HUDEP-2 (cell line): ENCODE measurements at regions not wholly inside any gene's neighbourhood (a gene's known extent, or its start where the extent isn't known, plus 50 kb on each side); places are given as distances from the start of the nearest gene placed in this dataset.
"Not testable (repeated sequence)": the region's sequence is repeated elsewhere in the genome, so short reads cannot be mapped to it uniquely, and the experiment has no call there.

ENCODE experiments used
- DNase-seq, 76 experiments: peaks; one replicate each; lab custom pipeline; 2025; ENCODE audit not compliant: unreplicated experiment in 76 of 76; lab: John Stamatoyannopoulos, UW

DNA sequence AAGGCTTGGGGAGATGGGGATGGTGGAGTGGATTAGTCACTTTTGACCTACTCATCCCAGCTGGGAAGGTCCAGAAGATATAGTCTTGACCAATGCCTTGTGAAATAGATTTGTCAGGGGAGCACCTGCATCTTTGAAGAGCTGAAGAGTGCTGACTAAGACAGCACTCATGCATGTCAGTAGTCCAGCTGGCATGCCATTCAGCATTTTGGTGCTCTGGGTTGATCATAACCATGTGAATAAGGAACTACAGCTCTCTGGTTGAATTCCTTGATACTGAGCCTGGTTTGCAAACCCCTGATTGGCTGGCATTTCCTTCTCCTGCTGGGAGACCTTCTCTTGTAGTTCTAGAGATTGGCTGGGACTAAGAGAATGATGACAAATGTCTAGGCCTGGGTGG is 106.8 kb upstream of the ALX4 start:
- DNase-seq = no peak

DNA sequence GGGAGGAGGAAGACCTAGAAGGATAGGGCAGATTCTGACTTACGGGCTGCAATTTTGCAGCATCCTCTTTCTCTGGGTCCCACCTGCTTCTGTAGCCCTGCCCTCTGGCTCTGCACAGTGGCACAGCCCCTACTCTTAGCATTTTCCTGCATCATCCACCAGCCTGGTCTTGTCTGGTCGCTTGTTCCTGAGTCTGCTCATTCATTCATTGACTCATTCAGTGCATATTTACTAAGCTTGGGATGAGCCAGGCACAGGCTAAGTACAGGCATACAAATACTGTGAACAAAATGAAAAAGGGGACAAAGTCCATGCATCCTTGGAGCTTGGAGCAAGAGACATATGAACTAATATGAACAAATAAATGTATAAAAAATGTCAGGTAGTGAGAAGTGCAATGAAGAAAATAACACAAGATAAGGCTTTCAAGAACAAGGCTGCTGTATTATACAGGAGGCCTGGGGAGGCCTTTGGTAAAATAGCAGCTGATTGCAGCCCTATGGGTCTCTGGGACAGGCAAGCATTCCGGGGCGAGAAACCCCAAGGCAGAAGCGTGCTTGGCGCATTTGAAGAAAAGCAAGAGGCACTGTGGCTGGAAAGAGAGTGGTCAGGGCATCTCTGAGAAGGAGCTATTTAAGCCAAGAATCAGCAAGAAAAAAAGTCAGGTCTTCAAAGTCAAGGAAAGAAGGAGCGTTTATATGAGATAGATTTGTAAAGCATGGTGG is 108.0 kb upstream of the ALX4 start:
- no peak for DNase-seq

DNA sequence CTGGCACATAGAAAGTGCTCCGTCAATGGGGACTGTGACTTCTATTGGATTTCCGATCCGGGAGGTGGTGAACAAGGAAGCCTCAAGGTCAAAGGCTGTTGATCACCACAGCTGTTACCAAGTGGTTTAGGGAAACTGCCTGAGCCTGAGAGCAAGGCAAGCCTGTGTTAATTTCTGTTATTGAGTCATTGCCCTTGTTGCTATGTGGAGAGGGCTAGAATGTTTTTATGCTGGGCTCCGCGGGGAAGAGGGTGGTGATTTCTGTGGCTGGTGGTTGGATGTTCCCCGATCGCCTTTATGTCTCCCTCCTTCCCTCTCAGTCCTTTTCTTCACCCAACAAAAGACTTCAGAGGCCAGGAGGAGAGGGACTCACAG is 108.5 kb upstream of the ALX4 start:
- no peak for DNase-seq

DNA sequence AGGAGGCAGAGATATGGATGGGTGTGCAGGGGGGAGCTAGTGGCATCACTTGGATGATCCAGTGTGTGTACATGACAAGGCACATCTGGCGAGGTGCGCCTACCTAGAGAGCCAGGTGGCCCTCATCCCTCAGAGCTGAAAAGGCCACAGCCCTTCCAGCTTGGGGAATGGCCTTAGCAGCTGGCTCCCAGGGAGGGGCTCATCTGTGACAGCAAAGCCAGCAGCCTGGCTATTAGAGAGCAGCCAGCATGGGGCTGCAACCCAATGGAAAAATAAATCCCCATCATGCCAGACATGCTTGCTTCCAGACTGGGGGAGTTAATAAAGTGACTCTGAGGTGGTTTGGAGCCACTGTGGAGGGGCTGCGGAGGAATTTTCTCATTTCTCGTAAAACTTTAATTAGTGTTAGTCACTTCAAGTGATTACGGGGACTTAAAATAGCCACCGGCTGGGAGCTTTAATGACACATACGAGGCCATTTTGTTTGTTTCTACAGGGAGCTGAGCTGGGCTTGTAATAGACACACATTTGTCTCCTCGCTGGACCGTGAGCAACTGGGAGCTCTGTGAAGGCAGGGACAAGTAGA is 111.2 kb upstream of the ALX4 start:
- DNase-seq = no peak

- no peak for DNase-seq
Observed at GRCh38 chr11:44423289-44423688, 113.3 kb upstream of the ALX4 start.

GRCh38 chr11:44424841-44425240 is 114.9 kb upstream of the ALX4 start:
- no peak for DNase-seq

- DNase-seq = no peak
Observed at GRCh38 chr11:44426119-44426518, 116.2 kb upstream of the ALX4 start.

DNA sequence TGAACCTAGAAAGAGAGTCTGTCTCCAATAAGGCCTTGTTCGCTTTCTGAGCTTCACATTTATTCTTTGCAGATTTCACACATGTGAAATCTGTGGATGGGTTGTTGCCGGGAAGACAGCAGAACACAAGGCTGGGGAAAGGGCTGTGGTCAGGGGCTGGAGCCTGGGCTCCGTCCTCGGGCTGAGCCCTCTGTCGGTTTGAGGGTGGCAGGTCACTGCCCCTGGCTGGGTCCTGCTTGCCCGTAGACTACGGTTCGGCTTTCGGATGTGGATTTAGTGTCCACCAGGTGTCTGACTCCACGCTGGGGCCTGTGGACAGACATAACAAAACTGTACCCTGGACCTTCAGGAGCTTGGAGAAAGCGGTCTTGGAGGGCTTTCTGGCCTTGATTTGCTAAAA is 117.0 kb upstream of the ALX4 start:
- no peak for DNase-seq

DNA sequence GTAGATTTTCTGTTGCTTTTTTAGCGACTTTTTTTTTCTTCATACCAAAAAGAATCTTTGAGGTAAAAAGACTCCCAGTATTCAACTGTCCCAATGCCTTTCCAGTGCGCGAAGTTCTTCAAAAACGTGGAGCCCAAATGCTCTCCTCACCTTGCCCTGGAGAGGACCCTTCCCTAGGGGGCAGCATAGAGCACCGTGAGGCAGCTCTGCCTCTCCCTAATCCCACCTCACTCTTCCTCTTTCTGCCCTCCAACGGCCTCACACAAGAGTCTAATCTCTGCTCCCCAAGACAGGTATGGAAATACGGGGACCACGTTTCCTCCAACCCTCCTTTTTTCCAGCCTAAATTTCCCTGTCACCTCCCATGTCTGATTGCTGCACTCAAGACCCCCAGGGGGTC is 117.5 kb upstream of the ALX4 start:
- peak in 23 of 76 experiments; percentile 0 to 41 (median 9) for DNase-seq

DNA sequence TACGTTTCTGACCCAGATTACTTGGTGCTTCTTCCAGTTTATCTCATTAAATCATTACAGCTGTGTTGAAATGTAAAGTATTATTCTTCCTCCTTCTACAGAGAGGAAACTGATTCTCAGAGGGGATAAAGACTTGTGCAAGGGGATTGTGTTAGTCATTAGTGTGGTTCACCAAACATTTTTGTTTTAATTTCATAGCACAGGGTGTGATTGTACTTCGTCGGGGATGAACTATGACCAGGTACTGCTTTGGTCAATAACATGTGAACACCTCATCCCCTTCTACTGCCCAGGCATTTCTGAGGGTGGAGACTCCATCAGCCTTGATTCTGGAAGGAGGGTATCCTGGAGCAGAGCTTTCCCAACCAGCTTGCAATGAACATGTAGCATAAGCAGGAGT is 120.2 kb upstream of the ALX4 start:
- no peak for DNase-seq

DNA sequence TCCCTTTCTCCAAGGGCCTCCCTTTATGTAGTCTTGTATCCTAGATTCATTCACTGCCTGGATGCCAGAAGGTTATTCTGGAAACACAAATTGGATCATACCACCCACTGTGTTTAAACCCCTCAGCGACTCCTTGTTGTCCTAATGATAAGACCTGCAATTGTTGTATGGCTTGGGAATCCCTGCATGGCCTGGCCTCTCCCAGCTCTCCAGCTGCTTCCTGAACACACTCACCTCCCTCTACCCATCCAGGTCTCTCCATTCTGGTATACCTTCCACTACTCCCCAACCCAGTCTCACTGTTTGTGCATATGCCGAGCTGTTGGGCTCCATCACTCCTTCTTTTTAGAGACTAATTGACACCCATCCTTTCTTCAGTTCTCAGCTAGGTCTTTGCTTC is 124.3 kb upstream of the ALX4 start:
- DNase-seq = no peak

- no peak for DNase-seq
Observed at GRCh38 chr11:44437122-44437521, 127.2 kb upstream of the ALX4 start.

DNA sequence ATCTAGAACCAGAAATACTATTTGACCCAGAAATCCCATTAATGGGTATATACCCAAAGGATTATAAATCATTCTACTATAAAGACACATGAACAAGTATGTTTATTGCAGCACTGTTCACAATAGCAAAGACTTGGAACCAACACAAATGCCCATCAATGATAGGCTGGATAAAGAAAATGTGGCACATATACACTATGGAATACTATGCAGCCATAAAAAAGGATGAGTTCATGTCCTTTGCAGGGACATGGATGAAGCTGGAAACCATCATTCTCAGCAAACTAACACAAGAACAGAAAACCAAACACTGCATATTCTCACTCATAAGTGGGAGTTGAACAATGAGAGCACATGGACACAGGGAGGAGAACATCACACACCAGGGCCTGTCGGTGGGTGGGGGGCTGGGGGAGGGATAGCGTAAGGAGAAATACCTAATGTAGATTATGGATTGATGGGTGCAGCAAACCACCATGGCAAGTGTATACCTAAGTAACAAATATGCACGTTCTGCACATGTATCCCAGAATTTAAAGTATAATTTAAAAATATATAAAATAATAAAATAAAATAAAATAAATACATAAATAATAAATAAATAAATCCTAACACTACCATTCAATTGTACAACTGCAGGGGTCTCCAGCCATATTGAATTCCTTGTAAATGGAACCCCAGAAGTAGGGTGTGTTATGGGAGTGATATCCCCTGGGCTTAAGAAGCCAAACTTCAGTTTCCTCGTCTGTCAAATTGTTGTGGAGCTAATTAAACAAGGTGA is 122.4 kb upstream of the CD82 start:
- not testable (repeated sequence) for DNase-seq

DNA sequence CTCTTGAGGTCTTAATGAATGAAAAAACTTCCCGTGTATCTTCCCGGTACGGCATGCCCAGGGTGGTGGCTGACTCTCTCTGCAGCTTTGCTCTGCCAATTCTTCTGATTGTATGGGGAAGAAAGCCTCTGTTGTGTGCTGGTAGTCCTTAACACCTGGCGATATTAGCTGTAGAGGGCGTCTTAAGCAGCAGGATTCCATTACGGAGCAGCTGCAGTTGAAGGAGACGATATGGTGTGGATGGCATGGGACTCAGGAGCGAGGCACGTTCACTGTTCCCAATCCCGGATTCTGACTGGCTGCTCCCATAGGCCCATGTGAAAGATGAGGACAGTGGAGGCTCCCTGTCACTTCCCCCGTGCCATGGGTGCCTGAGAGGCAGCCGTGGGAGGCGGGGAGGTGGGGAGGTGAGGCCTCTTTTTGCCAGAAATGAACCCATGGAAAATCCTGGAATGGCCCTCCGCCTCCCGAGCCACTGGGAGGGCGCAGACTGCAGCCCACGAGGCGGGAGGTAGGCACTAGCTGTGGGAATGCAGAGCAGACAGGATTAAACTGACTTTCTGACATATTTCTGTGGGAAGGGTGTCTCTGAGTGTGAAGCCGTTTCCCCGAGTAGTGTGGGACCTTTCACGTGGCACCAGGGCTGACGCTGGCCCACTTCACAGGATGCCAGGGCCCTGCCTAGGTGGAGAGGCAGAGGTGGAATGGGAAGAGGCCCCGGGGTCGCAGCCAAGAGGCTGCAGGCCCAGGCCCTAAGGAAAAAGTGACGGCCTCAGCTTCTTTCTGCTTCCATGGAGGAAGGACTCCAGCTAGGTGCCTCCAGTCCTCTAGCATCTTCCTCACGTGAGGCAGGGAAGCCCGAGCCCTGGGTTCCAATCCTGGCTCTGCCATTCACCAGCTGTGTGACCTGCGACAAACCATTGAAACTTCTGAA is 121.4 kb upstream of the CD82 start:
- no peak for DNase-seq

DNA sequence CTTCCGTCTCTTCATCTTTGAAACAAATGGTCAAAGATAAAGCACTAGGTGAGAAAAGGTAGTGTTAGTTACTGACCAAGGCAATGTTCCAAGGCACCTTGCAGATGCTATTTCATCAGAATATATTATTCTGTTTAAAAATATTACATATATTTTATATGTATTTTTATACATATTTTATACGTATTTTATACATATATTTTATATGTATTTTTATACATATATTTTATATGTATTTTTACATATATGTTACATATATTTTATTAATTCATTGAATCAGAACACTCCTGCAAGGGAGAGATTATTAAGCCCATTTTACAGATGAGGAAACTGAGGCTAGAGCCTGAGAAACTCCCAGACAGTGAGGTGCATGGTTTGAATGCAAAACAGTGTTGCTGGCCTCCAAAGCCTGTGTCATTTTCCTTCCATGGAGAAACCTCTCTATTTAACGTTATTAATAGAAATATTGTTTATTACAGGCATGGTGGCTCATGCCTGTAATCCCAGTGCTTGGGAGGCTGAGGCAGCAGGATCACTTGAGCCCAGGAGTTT is 120.6 kb upstream of the CD82 start:
- no peak for DNase-seq

GRCh38 chr11:44445500-44446365 is 119.7 kb upstream of the CD82 start:
- no peak for DNase-seq

DNA sequence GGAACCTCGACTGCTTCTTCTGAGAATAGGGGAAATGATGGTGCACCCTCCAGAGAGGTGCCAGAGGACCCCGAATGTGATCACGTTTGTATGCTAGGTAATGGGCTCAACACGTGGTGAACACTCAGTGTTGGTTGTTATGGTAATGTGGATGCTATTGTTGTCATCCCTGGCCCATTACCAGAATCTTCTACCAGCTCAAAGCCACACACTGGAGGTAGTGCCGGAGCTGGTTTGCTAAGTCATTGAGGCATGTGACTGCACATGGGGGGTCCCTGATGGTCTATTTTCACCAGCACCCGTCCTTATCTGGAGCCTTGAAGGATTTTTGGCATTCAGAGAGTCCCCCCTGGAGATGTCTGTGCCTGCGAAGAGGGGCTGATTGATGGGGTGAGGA is 119.1 kb upstream of the CD82 start:
- DNase-seq = no peak

- DNase-seq = no peak
Observed at GRCh38 chr11:44446996-44447771, 118.3 kb upstream of the CD82 start.
